HUES64 (cell line): ENCODE measurements at regions not wholly inside any gene's neighbourhood (a gene's known extent, or its start where the extent isn't known, plus 50 kb on each side); places are given as distances from the start of the nearest gene placed in this dataset.
"Not testable (repeated sequence)": the region's sequence is repeated elsewhere in the genome, so short reads cannot be mapped to it uniquely, and the experiment has no call there.

Source experiments
- H3K27ac ChIP-seq: 2 replicates; pipeline ENCODE4 v1.7.0; 2013; ENCODE audit warnings: low read depth, low read length, inconsistent platforms
- H3K27me3 ChIP-seq: 2 replicates; pipeline ENCODE4 v1.6.1; 2013; ENCODE audit warnings: mild to moderate bottlenecking, low read length; ENCODE audit not compliant: insufficient read depth
- H3K36me3 ChIP-seq: 2 replicates; pipeline ENCODE4 v1.6.1; 2013; ENCODE audit warnings: mild to moderate bottlenecking, low read length; ENCODE audit not compliant: insufficient read depth
- H3K4me1 ChIP-seq: 2 replicates; pipeline ENCODE4 v1.6.1; 2013; ENCODE audit warnings: mild to moderate bottlenecking, low read length, moderate library complexity; ENCODE audit not compliant: insufficient read depth
- H3K4me3 ChIP-seq: 2 replicates; pipeline ENCODE4 v1.5.1; 2013; ENCODE audit warnings: mild to moderate bottlenecking, low read length, moderate library complexity
- H3K9ac ChIP-seq: 2 replicates; pipeline ENCODE4 v1.6.1; 2013; ENCODE audit warnings: mild to moderate bottlenecking, low read depth, low read length
- H3K9me3 ChIP-seq: 2 replicates; pipeline ENCODE4 v1.6.1; 2013; ENCODE audit warnings: low read depth, low read length; ENCODE audit not compliant: insufficient read depth
- WGBS: fragments of 150-250, 120-280 bp; methylation state at CpG from one replicate; pipeline ENCODE4 v1.1.7; 2013; ENCODE audit warnings: missing lambda C conversion rate; 5-methylcytosine and 5-hydroxymethylcytosine counted together

DNA sequence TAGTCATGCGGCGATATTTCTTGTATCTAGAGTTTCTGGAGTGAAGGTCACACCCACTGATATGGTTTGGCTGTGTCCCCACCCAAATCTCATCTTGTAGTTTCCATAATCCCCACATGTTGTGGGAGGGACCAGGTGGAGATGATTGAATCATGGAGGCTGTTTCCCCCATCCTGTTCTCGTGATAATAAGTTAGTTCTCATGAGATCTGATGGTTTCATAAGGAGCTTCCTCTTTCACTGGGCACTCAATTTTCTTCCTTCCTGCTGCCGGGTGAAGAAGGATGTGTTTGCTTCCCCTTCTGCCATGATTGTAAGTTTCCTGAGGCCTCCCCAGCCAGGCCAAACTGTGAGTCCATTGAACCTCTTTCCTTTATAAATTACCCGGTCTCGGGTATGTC, 190.5 kb upstream of the ZNF618 start:
- H3K27me3 ChIP-seq, result peaks cover 57% of the 10 kb centered on the region
- H3K9me3 ChIP-seq, H3K4me1 ChIP-seq, H3K36me3 ChIP-seq, H3K9ac ChIP-seq, H3K4me3 ChIP-seq, H3K27ac ChIP-seq: not testable (repeated sequence)
- WGBS, result 95% methylated on average over 6 of the region's 6 CpGs

DNA sequence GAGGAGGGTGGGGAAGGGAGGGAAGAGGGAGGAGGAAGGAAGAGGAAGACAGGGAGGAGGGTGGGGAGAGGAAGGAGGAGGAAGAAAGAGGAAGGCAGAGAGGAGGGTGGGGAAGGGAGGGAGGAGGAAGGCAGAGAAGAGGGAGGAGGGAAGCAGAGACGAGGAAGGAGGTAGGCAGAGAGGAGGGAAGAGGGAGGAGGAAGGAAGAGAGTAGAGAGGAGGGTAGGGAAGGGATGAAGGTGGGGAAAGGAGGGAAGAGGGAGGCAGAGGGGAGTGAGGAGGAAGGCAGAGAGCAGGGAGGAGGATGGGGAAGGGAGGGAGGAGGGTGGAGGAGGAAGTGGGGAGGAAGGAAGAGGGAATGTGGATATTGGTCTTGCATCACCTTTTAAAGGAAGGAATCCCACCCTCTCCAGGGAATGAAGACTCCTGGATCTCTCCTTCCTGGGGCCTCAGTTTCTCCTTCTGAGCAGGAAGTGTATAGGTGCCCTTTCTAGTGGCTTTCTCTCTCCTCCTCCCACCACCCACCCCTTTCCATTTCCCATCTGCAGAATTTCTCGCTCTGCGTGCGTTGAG, 188.9 kb upstream of the ZNF618 start:
- H3K9me3 ChIP-seq, result no peaks in the 10 kb centered on the region
- 0 out of 2 replicates have a peak, but pooled peaks cover 3% of the 10 kb centered on the region for H3K4me1 ChIP-seq
- peak overlapping the region; percentile 48 for H3K4me3 ChIP-seq
- H3K27me3 ChIP-seq, result peaks cover 57% of the 10 kb centered on the region
- no peak overlapping the region for H3K27ac ChIP-seq
- WGBS, result 17% methylated on average over 4 of the region's 4 CpGs
- no peak overlapping the region for H3K9ac ChIP-seq
- H3K36me3 ChIP-seq, result no peaks in the 10 kb centered on the region

DNA sequence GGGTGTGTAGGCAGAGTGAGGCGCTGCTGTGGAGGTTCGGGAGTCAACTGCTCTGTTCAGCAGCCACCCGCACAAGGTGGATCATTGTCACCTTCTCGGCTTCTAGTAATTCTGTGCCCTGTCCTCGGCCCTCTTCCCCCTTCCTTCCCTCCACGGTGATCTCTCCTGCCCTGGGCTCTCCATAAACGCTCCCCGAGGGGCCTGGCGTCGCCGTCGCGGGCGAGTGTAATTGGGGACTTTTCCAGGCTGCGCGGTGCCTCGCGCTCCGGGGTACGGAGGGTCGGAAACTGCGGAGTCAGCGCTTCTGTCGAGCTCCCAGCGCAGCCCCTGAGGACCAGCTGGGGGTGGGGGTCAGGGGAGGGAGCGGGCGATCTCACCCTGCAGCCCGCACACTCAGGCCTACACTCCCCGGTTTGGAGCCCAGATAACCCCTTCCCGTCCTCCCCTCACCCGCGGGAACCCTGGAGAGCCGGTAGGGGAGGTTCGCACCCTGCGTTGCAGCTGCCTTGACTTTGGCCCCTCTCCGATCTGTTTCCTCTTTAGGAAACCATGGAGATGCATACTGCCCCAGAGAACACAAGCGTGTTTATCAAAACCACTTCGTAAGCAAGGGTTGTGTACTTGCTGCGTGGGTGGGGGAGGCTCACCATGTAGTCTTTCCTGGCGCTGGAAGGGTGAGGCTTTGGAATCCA, 188.3 kb upstream of the ZNF618 start:
- no peaks in the 10 kb centered on the region for H3K36me3 ChIP-seq
- peaks cover 57% of the 10 kb centered on the region for H3K27me3 ChIP-seq
- H3K27ac ChIP-seq, result no peak overlapping the region
- H3K9me3 ChIP-seq, result no peaks in the 10 kb centered on the region
- H3K4me1 ChIP-seq, result 0 out of 2 replicates have a peak, but pooled peaks cover 3% of the 10 kb centered on the region
- H3K4me3 ChIP-seq, result peak overlapping the region; percentile 48
- H3K9ac ChIP-seq, result no peak overlapping the region
- WGBS, result 8% methylated on average over 40 of the region's 40 CpGs

DNA sequence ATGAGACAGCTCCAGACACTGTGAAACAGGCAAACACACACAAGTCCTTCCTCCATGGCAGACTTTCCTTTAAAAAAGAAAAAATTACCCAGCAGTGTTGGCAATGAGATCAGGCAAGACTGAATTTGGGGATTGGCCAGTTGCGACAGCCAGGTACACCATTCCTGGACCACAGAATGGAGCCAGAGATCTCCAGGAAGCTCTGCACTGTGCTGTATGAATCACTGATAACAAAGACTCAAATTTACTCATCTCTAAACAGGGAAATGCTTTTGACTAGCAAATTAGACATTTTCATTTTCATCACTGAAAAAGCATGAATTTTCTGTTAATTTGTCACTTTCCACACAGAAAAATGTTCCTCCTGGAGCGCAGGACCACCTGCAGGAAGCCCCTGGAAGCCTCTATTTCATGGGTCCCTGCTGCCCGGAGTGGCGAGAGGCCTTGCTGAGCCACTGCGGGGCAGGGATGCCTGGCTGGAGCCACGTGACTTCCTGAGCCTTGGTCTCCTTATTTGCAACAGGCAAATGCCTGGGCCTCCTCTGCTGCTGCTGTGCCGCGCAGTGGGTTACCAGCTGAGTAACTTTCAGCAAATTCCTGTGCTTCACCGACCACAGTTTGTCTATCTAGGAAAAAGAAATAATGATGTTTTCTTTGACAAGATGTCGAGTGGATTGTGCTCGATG, 185.9 kb upstream of the ZNF618 start:
- Histone ChIP-seq H3K4me1 (0 out of 2 replicates have a peak, but pooled peaks cover 3% of the 10 kb centered on the region), H3K36me3 (no peaks in the 10 kb centered on the region), H3K9me3 (no peaks in the 10 kb centered on the region), H3K27me3 (peaks cover 52% of the 10 kb centered on the region), H3K4me3 (no peak overlapping the region), H3K9ac (no peak overlapping the region), H3K27ac (no peak overlapping the region)
- WGBS, result 59% methylated on average over 11 of the region's 11 CpGs

DNA sequence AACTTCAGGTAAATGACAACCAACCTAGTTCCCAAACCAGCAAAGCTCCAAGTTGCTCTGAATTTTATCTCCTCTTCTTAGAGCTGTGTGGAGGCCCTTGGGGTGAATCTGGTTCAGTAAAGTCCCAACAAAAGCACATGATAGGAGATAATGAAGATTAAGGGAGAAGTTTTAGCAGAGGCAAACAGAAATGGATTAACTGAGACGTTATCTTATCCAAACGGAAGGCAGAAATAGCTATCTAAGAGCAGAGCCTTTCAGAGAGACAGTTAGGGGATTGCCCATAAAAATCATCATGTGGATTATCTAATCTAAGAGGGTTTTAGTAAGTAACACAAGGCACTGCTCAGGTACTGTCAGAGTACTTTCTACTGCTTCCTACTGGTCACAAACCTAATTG, 183.9 kb upstream of the ZNF618 start:
- 0 out of 2 replicates have a peak, but pooled peaks cover 3% of the 10 kb centered on the region for H3K4me1 ChIP-seq
- no peak overlapping the region for H3K27ac ChIP-seq
- WGBS, result 91% methylated on average over 2 of the region's 2 CpGs
- H3K9ac ChIP-seq, result no peak overlapping the region
- H3K4me3 ChIP-seq, result no peak overlapping the region
- no peaks in the 10 kb centered on the region for H3K36me3 ChIP-seq
- H3K9me3 ChIP-seq, result no peaks in the 10 kb centered on the region
- H3K27me3 ChIP-seq, result peaks cover 32% of the 10 kb centered on the region

DNA sequence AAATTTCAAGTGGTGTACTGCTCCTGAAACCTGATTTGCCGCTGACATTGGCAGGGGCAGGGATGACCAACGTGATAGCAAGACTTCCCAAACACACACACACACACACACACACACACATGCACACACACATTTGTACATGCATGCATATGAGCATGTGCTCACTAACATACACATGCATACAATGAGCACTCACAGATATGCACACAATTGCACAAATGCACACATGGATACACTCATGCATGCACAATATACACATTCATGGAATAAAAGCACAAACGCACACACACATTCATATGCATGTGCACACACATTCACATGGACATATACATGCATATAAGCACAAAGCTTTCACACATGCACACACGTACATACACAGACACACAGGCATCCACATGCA, 181.2 kb upstream of the ZNF618 start:
- no peak overlapping the region for H3K9ac ChIP-seq
- WGBS, result 82% methylated on average over 4 of the region's 4 CpGs
- no peaks in the 10 kb centered on the region for H3K9me3 ChIP-seq
- peaks cover 5% of the 10 kb centered on the region; the same call in 1 of the 2 replicates for H3K27me3 ChIP-seq
- no peaks in the 10 kb centered on the region for H3K4me1 ChIP-seq
- H3K36me3 ChIP-seq, result no peaks in the 10 kb centered on the region
- H3K27ac ChIP-seq, result no peak overlapping the region
- no peak overlapping the region for H3K4me3 ChIP-seq

DNA sequence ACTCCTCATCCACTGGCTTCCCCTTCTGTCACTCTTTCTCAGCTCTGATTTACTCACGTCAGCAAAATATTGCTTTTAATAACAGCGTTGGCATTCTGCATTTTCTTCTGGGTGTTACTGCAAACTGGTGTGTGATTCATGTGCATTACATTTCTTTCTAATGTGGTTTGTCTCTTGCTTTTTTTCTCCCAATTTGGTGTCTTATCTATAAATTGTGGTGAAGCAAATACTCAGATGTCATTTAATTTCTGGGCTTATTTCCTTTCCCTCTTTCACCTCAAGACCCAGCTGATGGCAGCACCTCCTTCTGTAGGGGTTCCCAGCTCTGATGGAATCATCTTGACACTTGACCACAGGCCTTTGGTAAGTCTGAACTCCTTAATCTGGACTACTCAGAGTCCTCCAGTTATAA, 180.7 kb upstream of the ZNF618 start:
- no peak overlapping the region for H3K4me3 ChIP-seq
- WGBS, result 96% methylated on average over 2 of the region's 2 CpGs
- H3K4me1 ChIP-seq, result no peaks in the 10 kb centered on the region
- no peaks in the 10 kb centered on the region for H3K36me3 ChIP-seq
- no peaks in the 10 kb centered on the region for H3K27me3 ChIP-seq
- no peak overlapping the region for H3K27ac ChIP-seq
- no peaks in the 10 kb centered on the region for H3K9me3 ChIP-seq
- no peak overlapping the region for H3K9ac ChIP-seq

DNA sequence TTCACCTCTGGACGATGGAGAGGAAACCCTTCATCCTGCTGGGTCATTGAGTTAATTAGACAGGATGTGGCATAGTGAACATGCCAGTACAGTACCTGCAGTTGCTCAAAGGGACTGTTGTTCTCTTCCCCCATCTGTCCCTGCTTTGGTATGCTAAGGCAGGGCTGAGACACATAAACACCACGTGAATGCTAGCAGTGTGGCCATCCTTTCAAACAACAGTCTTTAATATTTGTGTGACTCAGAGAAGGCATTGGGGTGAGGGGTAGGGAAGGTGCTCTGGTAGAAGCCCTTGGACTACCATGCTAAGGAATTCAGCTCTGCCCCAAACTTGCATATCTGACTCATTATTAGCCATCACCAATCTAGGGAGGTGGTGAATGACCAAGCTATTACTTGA, 180.2 kb upstream of the ZNF618 start:
- H3K9ac ChIP-seq, result no peak overlapping the region
- WGBS, result 71% methylated on average over 2 of the region's 2 CpGs
- H3K9me3 ChIP-seq, result no peaks in the 10 kb centered on the region

DNA sequence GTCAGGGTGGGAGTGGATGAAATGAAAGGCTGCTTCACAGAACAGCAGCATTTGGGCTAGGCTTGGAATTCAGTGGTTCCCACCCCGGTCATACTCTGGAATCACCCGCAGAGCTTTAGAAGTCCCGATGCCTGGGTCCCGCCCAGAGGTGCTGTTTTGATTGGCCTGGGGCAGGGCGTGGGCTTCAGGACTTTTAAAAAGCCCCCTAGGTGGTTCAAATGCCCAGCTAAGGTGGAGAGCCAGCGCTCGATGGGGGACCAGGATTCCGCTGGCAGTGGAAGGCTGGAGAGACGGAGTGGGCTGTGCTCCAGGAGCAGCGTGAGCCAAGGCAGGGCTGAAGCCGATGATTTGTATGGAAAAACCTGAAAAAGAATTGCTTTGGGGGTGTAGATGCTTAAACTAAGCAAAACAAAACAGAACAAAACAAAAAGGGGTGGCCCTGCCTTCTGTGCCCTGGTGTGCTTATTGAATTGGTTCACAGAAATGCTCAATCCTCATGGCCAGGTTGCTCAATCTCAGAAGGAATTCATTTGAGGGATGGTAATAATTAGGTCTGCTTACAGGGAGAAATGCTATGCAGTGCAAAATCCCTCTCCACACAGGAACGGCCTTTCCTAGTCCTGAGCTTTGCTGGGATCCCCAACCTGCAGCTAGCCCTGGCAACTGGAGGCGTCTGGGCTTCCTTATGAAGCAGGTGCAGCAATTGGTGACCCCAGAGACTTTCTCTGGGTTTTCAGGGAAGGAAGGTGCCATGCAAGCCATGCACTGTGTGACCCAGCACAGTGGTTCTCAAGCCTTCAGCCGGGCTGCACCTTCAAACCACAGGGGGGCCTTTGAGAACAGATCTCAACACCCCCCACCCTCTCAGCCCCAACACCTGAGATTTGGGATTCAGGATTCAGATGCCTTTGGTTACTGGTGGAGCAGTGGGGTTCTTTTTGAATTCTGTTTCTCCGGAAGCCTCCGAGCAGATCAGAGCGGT, 174.0 kb upstream of the ZNF618 start:
- Histone ChIP-seq H3K27me3 (no peaks in the 10 kb centered on the region), H3K9me3 (no peaks in the 10 kb centered on the region), H3K4me1 (peaks cover 23% of the 10 kb centered on the region), H3K4me3 (no peak overlapping the region), H3K9ac (no peak overlapping the region), H3K27ac (peak overlapping the region; percentile 57; the same call in 1 of the 2 replicates), H3K36me3 (no peaks in the 10 kb centered on the region)
- 47% methylated on average over 17 of the region's 17 CpGs for WGBS

More for the DNA sequence above, 180.2 kb upstream of the ZNF618 start:
- Histone ChIP-seq H3K4me3 (no peak overlapping the region), H3K27ac (no peak overlapping the region), H3K4me1 (no peaks in the 10 kb centered on the region), H3K27me3 (no peaks in the 10 kb centered on the region), H3K36me3 (no peaks in the 10 kb centered on the region)

DNA sequence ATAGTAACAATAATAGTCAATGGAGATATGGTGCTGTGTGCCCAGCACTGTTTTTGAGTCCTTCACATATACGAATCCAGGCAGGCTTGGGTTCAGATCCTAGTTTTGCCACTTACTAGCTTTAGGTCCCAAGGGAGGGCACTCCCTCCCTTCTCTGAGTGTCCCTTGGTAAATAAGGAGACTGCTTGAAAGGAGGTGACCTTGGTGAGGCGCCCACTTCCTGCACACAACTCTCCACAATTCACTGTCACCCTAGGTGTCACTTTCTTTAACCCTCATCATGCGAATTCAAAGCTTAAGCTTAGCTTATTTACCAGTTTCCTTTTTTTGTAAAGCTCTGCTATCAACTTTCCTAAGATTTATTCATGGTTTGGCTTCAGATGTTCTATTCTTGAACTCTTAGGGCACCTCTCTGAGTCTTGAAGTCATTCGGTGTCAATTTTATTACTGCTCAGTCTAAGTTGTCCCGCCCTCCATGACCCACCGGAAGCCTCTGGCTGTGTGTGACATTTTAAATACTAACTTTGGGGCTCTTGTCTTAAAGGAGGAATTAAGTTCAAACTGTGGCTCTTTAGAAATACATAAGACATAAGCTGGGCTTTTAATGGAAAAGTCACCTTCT, 170.7 kb upstream of the ZNF618 start:
- WGBS, result 80% methylated on average over 6 of the region's 6 CpGs

More for the DNA sequence above, 170.7 kb upstream of the ZNF618 start:
- Histone ChIP-seq H3K27me3 (no peaks in the 10 kb centered on the region), H3K36me3 (no peaks in the 10 kb centered on the region), H3K4me3 (no peak overlapping the region), H3K9me3 (peaks cover 3% of the 10 kb centered on the region; the same call in 1 of the 2 replicates), H3K4me1 (peaks cover 30% of the 10 kb centered on the region), H3K9ac (no peak overlapping the region), H3K27ac (peak overlapping the region; percentile 62; the same call in 1 of the 2 replicates)
